DND-41 (cell line): ENCODE measurements at regions not wholly inside any gene's neighbourhood (a gene's known extent, or its start where the extent isn't known, plus 50 kb on each side); places are given as distances from the start of the nearest gene placed in this dataset.

Experiments
- ATAC-seq: fragments of 200-7000 bp; cut with Tn5 transposase; 3 replicates; pipeline ENCODE4 v1.9.1; 2021; ENCODE audit warnings: low read depth; ENCODE audit not compliant: insufficient read depth
- DNase-seq: peaks from one replicate; pipeline ENCODE4 v3.0.0-alpha.2; 2020
- H2AFZ ChIP-seq: 2 replicates; pipeline ENCODE4 v1.6.0; 2012; ENCODE audit warnings: low read depth, low read length
- H3K27ac ChIP-seq: 2 replicates; pipeline ENCODE4 v1.5.1; 2012; ENCODE audit warnings: low read length, inconsistent platforms
- H3K27me3 ChIP-seq: fragments of 200-600 bp; sonication (generic); 2 replicates; pipeline ENCODE4 v1.6.0; 2012; ENCODE audit warnings: low read length, mild to moderate bottlenecking, inconsistent platforms; ENCODE audit not compliant: insufficient read depth, poor library complexity
- H3K36me3 ChIP-seq: 2 replicates; pipeline ENCODE4 v1.5.1; 2012; ENCODE audit warnings: low read length, inconsistent platforms; ENCODE audit not compliant: insufficient read depth
- H3K4me1 ChIP-seq: 2 replicates; pipeline ENCODE4 v1.5.1; 2012; ENCODE audit warnings: mild to moderate bottlenecking, low read length; ENCODE audit not compliant: insufficient read depth
- H3K4me2 ChIP-seq: 2 replicates; pipeline ENCODE4 v1.6.0; 2012; ENCODE audit warnings: mild to moderate bottlenecking, moderate library complexity, low read length, inconsistent platforms; ENCODE audit not compliant: insufficient read depth
- H3K4me3 ChIP-seq, 2 experiments: fragments of 200-600 bp in 1 of 2; shearing (Covaris generic) in 1 of 2; 2 replicates each; pipeline ENCODE4 v1.5.1; 2012 to 2016; ENCODE audit warnings: inconsistent platforms in 2 of 2, low read length in 2 of 2, mild to moderate bottlenecking in 2 of 2, low read depth in 1 of 2, moderate library complexity in 1 of 2
- H3K79me2 ChIP-seq: 2 replicates; pipeline ENCODE4 v1.6.0; 2012; ENCODE audit warnings: low read length, inconsistent platforms; ENCODE audit not compliant: insufficient read depth
- H3K9ac ChIP-seq: 2 replicates; pipeline ENCODE4 v1.6.0; 2012; ENCODE audit warnings: low read depth, mild to moderate bottlenecking, inconsistent platforms, low read length, moderate library complexity
- H3K9me3 ChIP-seq: 2 replicates; pipeline ENCODE4 v1.5.1; 2012; ENCODE audit warnings: low read length, moderate library complexity, mild to moderate bottlenecking, inconsistent platforms; ENCODE audit not compliant: insufficient read depth, severe bottlenecking
- H4K20me1 ChIP-seq: 2 replicates; pipeline ENCODE4 v1.6.0; 2012; ENCODE audit warnings: low read length; ENCODE audit not compliant: insufficient read depth
- EZH2 ChIP-seq: IDR thresholded peaks from 3 replicates; pipeline ENCODE4 v1.6.1; 2012; ENCODE audit warnings: borderline replicate concordance, low read depth, mild to moderate bottlenecking, moderate library complexity, low read length, inconsistent platforms; ENCODE audit not compliant: severe bottlenecking
- TF ChIP-seq, protein P1 (sequence below): IDR thresholded peaks from 2 replicates; pipeline ENCODE4 v1.5.1; 2012; ENCODE audit warnings: borderline replicate concordance, low read length, moderate library complexity, mild to moderate bottlenecking; ENCODE audit not compliant: poor library complexity, severe bottlenecking; ENCODE audit errors: extremely low read depth

DNA sequence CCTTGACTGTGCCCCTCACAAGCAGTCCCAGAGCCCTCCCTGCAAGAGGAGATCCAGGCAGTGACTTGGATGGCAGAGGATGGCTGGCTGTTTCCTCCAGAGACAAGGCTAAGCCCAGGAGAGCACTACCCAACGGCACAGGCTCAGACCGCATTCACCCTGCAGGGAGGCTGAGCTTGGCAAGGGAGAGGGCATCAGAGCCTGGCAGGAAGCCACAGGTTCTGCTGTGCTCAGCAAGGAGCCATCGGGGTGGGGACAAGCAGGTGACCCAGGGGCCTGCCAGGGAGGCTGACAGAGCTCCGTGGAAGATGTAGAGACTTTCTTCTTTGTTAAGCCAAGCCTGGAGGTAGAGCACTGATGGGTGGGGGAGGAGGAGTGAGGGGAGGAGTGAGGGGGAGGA is 159.2 kb upstream of the CST7 start:
- Histone ChIP-seq H3K9me3 (no peaks in the 10 kb centered on the region), H3K4me1 (peaks cover 14% of the 10 kb centered on the region), H3K4me2 (no peak overlapping the region), H3K27ac (no peak overlapping the region), H4K20me1 (no peaks in the 10 kb centered on the region), H3K36me3 (no peaks in the 10 kb centered on the region), H3K4me3 (no peak overlapping the region), H3K79me2 (no peaks in the 10 kb centered on the region), H3K9ac (no peak overlapping the region), H3K27me3 (no peaks in the 10 kb centered on the region), H2AFZ (no peak overlapping the region)
- ATAC-seq (no peak), DNase-seq (no peak)
- TF ChIP-seq, protein P1, sequence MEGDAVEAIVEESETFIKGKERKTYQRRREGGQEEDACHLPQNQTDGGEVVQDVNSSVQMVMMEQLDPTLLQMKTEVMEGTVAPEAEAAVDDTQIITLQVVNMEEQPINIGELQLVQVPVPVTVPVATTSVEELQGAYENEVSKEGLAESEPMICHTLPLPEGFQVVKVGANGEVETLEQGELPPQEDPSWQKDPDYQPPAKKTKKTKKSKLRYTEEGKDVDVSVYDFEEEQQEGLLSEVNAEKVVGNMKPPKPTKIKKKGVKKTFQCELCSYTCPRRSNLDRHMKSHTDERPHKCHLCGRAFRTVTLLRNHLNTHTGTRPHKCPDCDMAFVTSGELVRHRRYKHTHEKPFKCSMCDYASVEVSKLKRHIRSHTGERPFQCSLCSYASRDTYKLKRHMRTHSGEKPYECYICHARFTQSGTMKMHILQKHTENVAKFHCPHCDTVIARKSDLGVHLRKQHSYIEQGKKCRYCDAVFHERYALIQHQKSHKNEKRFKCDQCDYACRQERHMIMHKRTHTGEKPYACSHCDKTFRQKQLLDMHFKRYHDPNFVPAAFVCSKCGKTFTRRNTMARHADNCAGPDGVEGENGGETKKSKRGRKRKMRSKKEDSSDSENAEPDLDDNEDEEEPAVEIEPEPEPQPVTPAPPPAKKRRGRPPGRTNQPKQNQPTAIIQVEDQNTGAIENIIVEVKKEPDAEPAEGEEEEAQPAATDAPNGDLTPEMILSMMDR = no peak
- no peak for TF ChIP-seq EZH2

DNA sequence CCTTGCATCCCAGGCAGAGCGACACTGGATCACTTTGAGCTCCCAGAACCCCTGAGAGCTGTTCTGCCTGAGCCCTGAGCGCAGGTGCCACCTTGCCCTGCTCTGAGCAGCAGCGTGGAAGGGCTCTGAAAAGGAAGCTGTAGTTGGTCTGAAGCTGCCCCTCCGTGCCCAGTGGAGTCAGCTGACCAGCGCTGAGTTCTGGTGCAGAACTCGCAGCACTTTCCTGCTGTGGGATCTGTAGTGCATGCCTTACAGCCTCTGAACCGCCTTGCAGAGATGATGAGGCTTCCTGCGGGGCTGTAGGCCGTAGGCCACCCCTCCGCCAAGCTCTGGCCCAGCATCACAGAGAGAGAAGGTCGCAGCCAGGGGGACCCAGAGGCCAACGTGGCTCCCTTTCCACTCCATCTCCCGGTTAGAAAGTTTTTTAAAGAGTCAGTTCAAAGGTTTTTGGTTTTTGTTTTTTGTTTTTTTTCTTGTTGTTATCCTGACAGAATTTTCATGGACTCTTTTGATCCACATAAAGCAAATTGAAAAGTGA is 158.3 kb upstream of the CST7 start:
- no peaks in the 10 kb centered on the region for H3K27me3 ChIP-seq
- no peaks in the 10 kb centered on the region for H4K20me1 ChIP-seq
- peaks cover 5% of the 10 kb centered on the region for H3K4me1 ChIP-seq
- H3K36me3 ChIP-seq = no peaks in the 10 kb centered on the region
- H3K9ac ChIP-seq = no peak overlapping the region
- DNase-seq (no peak), ATAC-seq (no peak)
- no peak overlapping the region for H2AFZ ChIP-seq
- H3K4me3 ChIP-seq = no peak overlapping the region
- no peaks in the 10 kb centered on the region for H3K9me3 ChIP-seq
- no peak for TF ChIP-seq EZH2
- TF ChIP-seq, protein P1 = no peak
- H3K27ac ChIP-seq = no peak overlapping the region
- H3K4me2 ChIP-seq = no peak overlapping the region
- no peaks in the 10 kb centered on the region for H3K79me2 ChIP-seq

DNA sequence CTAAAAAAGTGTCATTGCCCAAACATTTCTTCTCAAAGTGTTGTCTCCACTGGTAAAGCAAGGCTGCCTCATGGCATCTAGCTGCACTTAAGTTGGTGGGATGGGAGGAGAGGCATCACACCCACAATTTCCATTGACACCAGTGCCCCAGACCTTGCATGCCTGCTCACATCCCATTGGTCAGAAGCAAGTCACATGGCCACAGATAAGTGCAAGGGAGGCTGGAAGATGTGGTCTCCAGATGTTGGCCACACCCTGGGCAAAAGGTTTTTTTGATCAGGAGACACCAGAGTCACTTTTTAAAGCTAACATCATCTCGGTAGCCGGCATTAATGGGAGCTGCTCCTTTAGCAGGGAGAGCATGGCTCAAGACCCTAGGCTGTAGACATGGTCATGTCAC is 157.1 kb upstream of the CST7 start:
- Histone ChIP-seq H2AFZ (no peak overlapping the region), H3K9me3 (no peaks in the 10 kb centered on the region), H3K36me3 (no peaks in the 10 kb centered on the region), H3K4me3 (no peak overlapping the region), H4K20me1 (no peaks in the 10 kb centered on the region), H3K4me2 (no peak overlapping the region), H3K4me1 (no peaks in the 10 kb centered on the region), H3K9ac (no peak overlapping the region), H3K27ac (no peak overlapping the region), H3K79me2 (no peaks in the 10 kb centered on the region), H3K27me3 (no peaks in the 10 kb centered on the region)
- no peak for DNase-seq
- no peak for TF ChIP-seq EZH2
- TF ChIP-seq, protein P1 = no peak
- ATAC-seq = no peak
